Heart right ventricle (tissue), 16 donors: ENCODE measurements at regions not wholly inside any gene's neighbourhood (a gene's known extent, or its start where the extent isn't known, plus 50 kb on each side); places are given as distances from the start of the nearest gene placed in this dataset.

Source experiments
- ATAC-seq, 8 donors: fragments of 200-7000 bp; cut with Tn5 transposase; one replicate each; pipeline ENCODE4 v1.9.1; 2020; ENCODE audit warnings: mild to moderate bottlenecking in 8 of 8, moderate library complexity in 8 of 8, moderate number of reproducible peaks in 1 of 8
- DNase-seq, 2 donors: peaks; one replicate each; pipeline ENCODE4 v3.0.0-alpha.2; 2020
- H3K27ac ChIP-seq, 10 donors: fragments of 200-600 bp; sonication (generic) in 2 of 10; one replicate each; pipeline versions ENCODE4 v1.5.0 to v1.8.0; 2020 to 2022; ENCODE audit warnings: mild to moderate bottlenecking in 3 of 10
- H3K27me3 ChIP-seq, 7 donors: fragments of 200-600 bp; one replicate each; pipeline ENCODE4 v1.8.0; 2021 to 2022; ENCODE audit warnings: mild to moderate bottlenecking in 2 of 7
- H3K36me3 ChIP-seq, 9 donors: fragments of 200-600 bp; sonication (generic) in 1 of 9; one replicate each; pipeline versions ENCODE4 v1.5.0 to v1.8.0; 2020 to 2022; ENCODE audit warnings: mild to moderate bottlenecking in 2 of 9
- H3K4me1 ChIP-seq, 9 donors: fragments of 200-600 bp; sonication (generic) in 1 of 9; one replicate each; pipeline versions ENCODE4 v1.5.0 to v1.8.0; 2020 to 2022; ENCODE audit warnings: mild to moderate bottlenecking in 4 of 9
- H3K4me3 ChIP-seq, 10 donors: fragments of 200-600 bp; sonication (generic) in 2 of 10; one replicate each; pipeline versions ENCODE4 v1.5.0 to v1.8.0; 2020 to 2022; ENCODE audit warnings: mild to moderate bottlenecking in 7 of 10, moderate library complexity in 2 of 10
- H3K9me3 ChIP-seq, 11 donors: fragments of 200-600 bp in 10 of 11; sonication (generic) in 2 of 11; one replicate each; pipeline versions ENCODE4 v1.5.0 to v1.8.0; 2013 to 2022; ENCODE audit warnings: mild to moderate bottlenecking in 2 of 11, control low read depth in 1 of 11, moderate library complexity in 1 of 11
- WGBS, 2 donors: extraction: QIAGEN DNeasy Blood & Tissue Kit; methylation state at CpG; one replicate each; pipeline ENCODE4 v1.1.7; 2013; ENCODE audit warnings: inconsistent platforms in 1 of 2; 5-methylcytosine and 5-hydroxymethylcytosine counted together
- intact Hi-C, 10 donors: fragments of 100-400 bp; cut with DNase I; formaldehyde crosslinking; loops; one replicate each; pipeline versions ENCODE4 v1.11.1 to v1.14.2; 2022
- TF ChIP-seq, protein P1 (sequence below), 9 donors: fragments of 200-600 bp; sonication (generic) in 2 of 9; IDR thresholded peaks; one replicate each; pipeline versions ENCODE4 v1.5.0 to v1.8.0; 2021 to 2022; ENCODE audit warnings: antibody characterized with exemption in 9 of 9, mild to moderate bottlenecking in 5 of 9, moderate library complexity in 1 of 9
- donor health status: Arrhythmogenic right ventricular cardiomyopathy.
- donor health status: ischemic (EF 13 %, LVEDD 7.1; RV severe dilation, severe dysfunction).
- donor health status: healthy with polysubstance abuse.
- donor health status: DM: no; HTN: yes; CAD: no.
- donor health status: DM: no; HTN: no; CAD: no.
- donor health status: ischemic (EF 25% LVEDD 6.9; RV normal size, moderate dysfunction).
- donor health status: ischemic (EF 25% LVEDD 5.7; RV mildly dilated, moderate dysfunction).
- donor health status: healthy.
- donor health status: DM: yes; HTN: yes; CAD: no.
- donor health status: Ischemic cardiomyopathy.
- donor health status: ischemic (EF 35%, LVEDD 5.7; RV mildly dilated, moderate dysfunction).
- donor health status: nonischemic (EF 11% LVEDD 7.7; RV severe dilation, severe dysfunction).
- donor health status: DM: yes; HTN: yes; CAD: no.
- donor health status: PGD.
- donor health status: ischemic (EF 29% LVEDD 5.4; RV normal size, mild dysfunction).
- donor health status: nonischemic (EF 23%, LVEDD 6.1; RV moderate dilation, normal function).

GRCh38 chr6:140830666-140831065 lies 1302.1 kb upstream of the GJE1 start:
- no peak for ATAC-seq
- H3K9me3 ChIP-seq = no peaks in the 10 kb centered on the region

GRCh38 chr6:140828856-140829255 lies 1303.9 kb upstream of the GJE1 start:
- H3K36me3 ChIP-seq = no peaks in the 10 kb centered on the region
- 92 to 95% methylated on average over 7 of the region's 7 CpGs for WGBS, 2 donors
- intact Hi-C loops = no loop called here
- no peak overlapping the region for H3K27ac ChIP-seq
- H3K27me3 ChIP-seq = no peaks in the 10 kb centered on the region
- TF ChIP-seq, protein P1, sequence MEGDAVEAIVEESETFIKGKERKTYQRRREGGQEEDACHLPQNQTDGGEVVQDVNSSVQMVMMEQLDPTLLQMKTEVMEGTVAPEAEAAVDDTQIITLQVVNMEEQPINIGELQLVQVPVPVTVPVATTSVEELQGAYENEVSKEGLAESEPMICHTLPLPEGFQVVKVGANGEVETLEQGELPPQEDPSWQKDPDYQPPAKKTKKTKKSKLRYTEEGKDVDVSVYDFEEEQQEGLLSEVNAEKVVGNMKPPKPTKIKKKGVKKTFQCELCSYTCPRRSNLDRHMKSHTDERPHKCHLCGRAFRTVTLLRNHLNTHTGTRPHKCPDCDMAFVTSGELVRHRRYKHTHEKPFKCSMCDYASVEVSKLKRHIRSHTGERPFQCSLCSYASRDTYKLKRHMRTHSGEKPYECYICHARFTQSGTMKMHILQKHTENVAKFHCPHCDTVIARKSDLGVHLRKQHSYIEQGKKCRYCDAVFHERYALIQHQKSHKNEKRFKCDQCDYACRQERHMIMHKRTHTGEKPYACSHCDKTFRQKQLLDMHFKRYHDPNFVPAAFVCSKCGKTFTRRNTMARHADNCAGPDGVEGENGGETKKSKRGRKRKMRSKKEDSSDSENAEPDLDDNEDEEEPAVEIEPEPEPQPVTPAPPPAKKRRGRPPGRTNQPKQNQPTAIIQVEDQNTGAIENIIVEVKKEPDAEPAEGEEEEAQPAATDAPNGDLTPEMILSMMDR (IDR thresholded peaks at IDR 0.05) = no peak
- no peak overlapping the region for H3K4me3 ChIP-seq
- no peaks in the 10 kb centered on the region for H3K9me3 ChIP-seq
- no peak for DNase-seq
- no peak for ATAC-seq
- H3K4me1 ChIP-seq = no peaks in the 10 kb centered on the region

More at GRCh38 chr6:140830666-140831065, 1302.1 kb upstream of the GJE1 start:
- Histone ChIP-seq H3K27ac (no peak overlapping the region), H3K4me3 (no peak overlapping the region), H3K36me3 (no peaks in the 10 kb centered on the region), H3K27me3 (no peaks in the 10 kb centered on the region), H3K4me1 (no peaks in the 10 kb centered on the region)
- DNase-seq = no peak
- 81 to 85% methylated on average over 1 of the region's 1 CpG for WGBS, 2 donors
- TF ChIP-seq, protein P1 (IDR thresholded peaks at IDR 0.05) = no peak
- intact Hi-C loops = no loop called here

- Histone ChIP-seq H3K27me3 (no peaks in the 10 kb centered on the region), H3K9me3 (no peaks in the 10 kb centered on the region), H3K4me1 (no peaks in the 10 kb centered on the region), H3K4me3 (no peak overlapping the region), H3K27ac (no peak overlapping the region), H3K36me3 (no peaks in the 10 kb centered on the region)
- no peak for ATAC-seq
- 65 to 86% methylated on average over 2 of the region's 2 CpGs for WGBS, 2 donors
- intact Hi-C loops = no loop called here
- DNase-seq = no peak
- TF ChIP-seq, protein P1 (IDR thresholded peaks at IDR 0.05) = no peak
Measured at GRCh38 chr6:140827593-140827992, 1305.1 kb upstream of the GJE1 start.

DNA sequence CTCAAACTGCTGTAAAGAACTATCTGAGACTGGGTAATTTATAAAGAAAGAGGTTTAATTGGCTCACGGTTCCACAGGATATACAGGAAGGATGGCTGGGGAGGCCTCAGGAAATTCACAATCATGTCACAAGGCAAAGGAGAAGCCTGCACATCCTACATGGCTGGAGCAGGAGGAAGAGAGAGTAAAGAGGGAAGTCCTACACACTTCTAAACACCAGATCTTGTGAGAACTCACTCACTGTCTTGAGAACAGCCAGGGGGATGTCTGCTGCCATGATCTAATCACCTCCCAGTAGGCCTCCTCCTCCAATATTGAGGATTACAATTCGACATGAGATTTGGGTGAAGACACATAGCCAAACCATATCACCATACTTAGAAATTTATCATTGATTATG lies 1307.0 kb upstream of the GJE1 start:
- ATAC-seq = no peak

More for the DNA sequence above, 1307.0 kb upstream of the GJE1 start:
- Histone ChIP-seq H3K9me3 (no peaks in the 10 kb centered on the region), H3K4me3 (no peak overlapping the region), H3K4me1 (no peaks in the 10 kb centered on the region), H3K27me3 (no peaks in the 10 kb centered on the region), H3K36me3 (no peaks in the 10 kb centered on the region), H3K27ac (no peak overlapping the region)
- DNase-seq = no peak
- TF ChIP-seq, protein P1 (IDR thresholded peaks at IDR 0.05) = no peak
- intact Hi-C loops = no loop called here
- 73 to 85% methylated on average over 2 of the region's 2 CpGs for WGBS, 2 donors
